H1 (cell line): ENCODE measurements at regions not wholly inside any gene's neighbourhood (a gene's known extent, or its start where the extent isn't known, plus 50 kb on each side); places are given as distances from the start of the nearest gene placed in this dataset.

Experiments
- CTCF ChIA-PET: fragments of 300-600 bp; sonication (Branson Sonifier 250); formaldehyde crosslinking; loops from one replicate; lab custom pipeline; 2021; ENCODE audit not compliant: partially characterized antibody; lab: Charles Lee
- POLR2A ChIA-PET: fragments of 300-600 bp; sonication (Branson Sonifier 250); formaldehyde crosslinking; loops from one replicate; lab custom pipeline; 2021; ENCODE audit warnings: inconsistent platforms; ENCODE audit not compliant: partially characterized antibody; lab: Charles Lee
- DNase-seq, 2 experiments: peaks; one replicate each; pipeline versions ENCODE4 v3.0.0 to v3.0.0-alpha.2; 2010 to 2022; ENCODE audit warnings: low spot score in 2 of 2, low read depth in 1 of 2, mixed read lengths in 1 of 2
- FAIRE-seq: peaks from 2 replicates; lab custom pipeline; 2011; peaks lifted over from hg19 to GRCh38; lab: Jason Lieb, UNC
- H2AFZ ChIP-seq: 2 replicates; pipeline ENCODE4 v1.8.1; 2012; ENCODE audit warnings: low read length, inconsistent platforms
- H2AK5ac ChIP-seq: 2 replicates; pipeline ENCODE4 v1.6.1; 2013; ENCODE audit warnings: low read depth, low read length
- H2BK120ac ChIP-seq: replicated peaks from 2 replicates; pipeline ENCODE3; 2013; ENCODE audit warnings: low read depth, low read length, inconsistent platforms
- H2BK12ac ChIP-seq: 2 replicates; pipeline ENCODE4 v1.6.1; 2013; ENCODE audit warnings: low read depth, low read length
- H2BK15ac ChIP-seq: 2 replicates; pipeline ENCODE4 v1.6.1; 2013; ENCODE audit warnings: low read length
- H2BK20ac ChIP-seq: 2 replicates; pipeline ENCODE4 v1.6.1; 2013; ENCODE audit warnings: low read length
- H2BK5ac ChIP-seq: 2 replicates; pipeline ENCODE4 v1.6.1; 2013; ENCODE audit warnings: low read depth, low read length
- H3K14ac ChIP-seq: 2 replicates; pipeline ENCODE4 v1.6.1; 2013; ENCODE audit warnings: inconsistent platforms; ENCODE audit not compliant: insufficient read length
- H3K18ac ChIP-seq: 2 replicates; pipeline ENCODE4 v1.6.1; 2013; ENCODE audit warnings: low read length; ENCODE audit errors: extremely low read depth
- H3K23ac ChIP-seq: 2 replicates; pipeline ENCODE4 v1.6.1; 2013; ENCODE audit warnings: inconsistent platforms; ENCODE audit not compliant: insufficient read length
- H3K23me2 ChIP-seq: 2 replicates; pipeline ENCODE4 v1.6.1; 2013; ENCODE audit warnings: low read depth, low read length
- H3K27ac ChIP-seq: 2 replicates; pipeline ENCODE4 v1.6.1; 2011; ENCODE audit warnings: low read depth, low read length, inconsistent platforms
- H3K27me3 ChIP-seq, 4 experiments: replicated peaks in 1 of 4; 1 replicate in 1 of 4; 2 replicates in 3 of 4; pipeline versions ENCODE4 v1.6.1 to v1.8.1; 2011 to 2013; ENCODE audit warnings: low read length in 3 of 4, mild to moderate bottlenecking in 3 of 4, inconsistent platforms in 2 of 4, mixed read lengths in 2 of 4, moderate library complexity in 1 of 4; ENCODE audit not compliant: control insufficient read depth in 3 of 4, insufficient read depth in 3 of 4; ENCODE audit errors: extremely low read depth in 1 of 4
- H3K36me3 ChIP-seq, 4 experiments: 2 replicates each; pipeline versions ENCODE4 v1.6.1 to v1.8.1; 2011 to 2013; ENCODE audit warnings: mild to moderate bottlenecking in 4 of 4, low read length in 3 of 4, moderate library complexity in 2 of 4, control low read depth in 1 of 4, inconsistent platforms in 1 of 4; ENCODE audit not compliant: insufficient read depth in 4 of 4, control insufficient read depth in 2 of 4
- H3K4ac ChIP-seq: replicated peaks from 2 replicates; pipeline ENCODE3; 2013; ENCODE audit warnings: low read length, low read depth, mixed read lengths, inconsistent platforms; ENCODE audit not compliant: insufficient read length
- H3K4me1 ChIP-seq, 4 experiments: replicated peaks in 1 of 4; 1 replicate in 1 of 4; 2 replicates in 3 of 4; pipeline versions ENCODE4 v1.6.1 to v1.8.1; 2011 to 2013; ENCODE audit warnings: low read length in 3 of 4, inconsistent platforms in 2 of 4, mixed read lengths in 1 of 4; ENCODE audit not compliant: insufficient read depth in 4 of 4, control insufficient read depth in 3 of 4
- H3K4me2 ChIP-seq, 2 experiments: 2 replicates each; pipeline versions ENCODE4 v1.6.1 to v1.8.1; 2011 to 2013; ENCODE audit warnings: low read depth in 2 of 2, low read length in 2 of 2, control low read depth in 1 of 2, inconsistent platforms in 1 of 2, mild to moderate bottlenecking in 1 of 2; ENCODE audit not compliant: insufficient read depth in 1 of 2
- H3K4me3 ChIP-seq, 4 experiments: fragments of 200-600, 300-600 bp in 1 of 4; sonication (generic), shearing (Covaris generic), sonication (Bioruptor Twin) in 1 of 4; 2 replicates each; pipeline versions ENCODE4 v1.5.1 to v1.8.1; 2011 to 2016; ENCODE audit warnings: low read length in 4 of 4, low read depth in 3 of 4, control low read depth in 2 of 4, inconsistent platforms in 2 of 4, mild to moderate bottlenecking in 2 of 4, mixed read lengths in 1 of 4, moderate library complexity in 1 of 4; ENCODE audit not compliant: insufficient read depth in 2 of 4; ENCODE audit errors: extremely low read depth in 1 of 4
- H3K56ac ChIP-seq: replicated peaks from 2 replicates; pipeline ENCODE3; 2013; ENCODE audit warnings: low read depth, mild to moderate bottlenecking, mixed read lengths, low read length, inconsistent platforms; ENCODE audit not compliant: insufficient read length
- H3K79me1 ChIP-seq: 2 replicates; pipeline ENCODE4 v1.6.1; 2013; ENCODE audit warnings: low read depth, low read length, control low read depth
- H3K79me2 ChIP-seq, 2 experiments: 2 replicates each; pipeline versions ENCODE4 v1.6.1 to v1.8.1; 2012 to 2013; ENCODE audit warnings: low read length in 2 of 2, mild to moderate bottlenecking in 2 of 2, inconsistent platforms in 1 of 2; ENCODE audit not compliant: insufficient read depth in 2 of 2, control insufficient read depth in 1 of 2
- H3K9ac ChIP-seq, 4 experiments: replicated peaks in 1 of 4; 1 replicate in 1 of 4; 2 replicates in 3 of 4; pipeline versions ENCODE4 v1.6.1 to v1.8.1; 2011 to 2013; ENCODE audit warnings: low read depth in 3 of 4, low read length in 3 of 4, control low read depth in 2 of 4, mild to moderate bottlenecking in 2 of 4, moderate library complexity in 2 of 4, inconsistent platforms in 1 of 4; ENCODE audit errors: extremely low read depth in 1 of 4
- H3K9me3 ChIP-seq, 2 experiments: 2 replicates each; pipeline versions ENCODE4 v1.6.1 to v1.8.1; 2012 to 2013; ENCODE audit warnings: mild to moderate bottlenecking in 2 of 2, moderate library complexity in 2 of 2, control low read depth in 1 of 2, inconsistent platforms in 1 of 2, low read depth in 1 of 2, low read length in 1 of 2, mixed read lengths in 1 of 2; ENCODE audit not compliant: insufficient read depth in 2 of 2
- H4K20me1 ChIP-seq, 2 experiments: replicated peaks in 1 of 2; 2 replicates each; pipeline versions ENCODE3 to v1.8.1; 2011 to 2013; ENCODE audit warnings: inconsistent platforms in 2 of 2, low read length in 2 of 2, mild to moderate bottlenecking in 1 of 2; ENCODE audit not compliant: insufficient read depth in 2 of 2, control insufficient read depth in 1 of 2
- H4K5ac ChIP-seq: 2 replicates; pipeline ENCODE4 v1.6.1; 2013; ENCODE audit warnings: low read length, low read depth, mixed read lengths, inconsistent platforms; ENCODE audit not compliant: insufficient read length
- H4K8ac ChIP-seq: 2 replicates; pipeline ENCODE4 v1.8.0; 2013; ENCODE audit warnings: mild to moderate bottlenecking, moderate library complexity, low read length, inconsistent platforms; ENCODE audit not compliant: insufficient read depth; ENCODE audit errors: extremely low read depth
- H4K91ac ChIP-seq: replicated peaks from 2 replicates; pipeline ENCODE3; 2013; ENCODE audit warnings: low read length, mixed read lengths, inconsistent platforms; ENCODE audit not compliant: insufficient read length
- ATF2 ChIP-seq: IDR thresholded peaks from 2 replicates; pipeline ENCODE4 v1.6.1; 2012; ENCODE audit warnings: low read length, inconsistent platforms
- BACH1 ChIP-seq: IDR thresholded peaks from 2 replicates; pipeline ENCODE4 v1.6.1; 2012; ENCODE audit warnings: low read length, improper control_type of control experiment
- CBX5 ChIP-seq: fragments of 300-800, 300-1000 bp; sonication (generic); IDR thresholded peaks from 2 replicates; pipeline ENCODE4 v1.7.1; 2016; ENCODE audit warnings: antibody characterized with exemption, low read length, low read depth
- CTBP2 ChIP-seq: IDR thresholded peaks from 2 replicates; pipeline ENCODE4 v1.7.0; 2011; ENCODE audit warnings: borderline replicate concordance, mild to moderate bottlenecking, moderate library complexity, mixed read lengths, low read length; ENCODE audit not compliant: insufficient read depth, insufficient read length
- HDAC2 ChIP-seq, 2 experiments: fragments of 300-600 bp in 1 of 2; sonication (generic) in 1 of 2; IDR thresholded peaks; 2 replicates each; pipeline ENCODE4 v1.6.1; 2011 to 2012; ENCODE audit warnings: low read depth in 2 of 2, low read length in 2 of 2, mild to moderate bottlenecking in 2 of 2, moderate library complexity in 2 of 2, borderline replicate concordance in 1 of 2, inconsistent platforms in 1 of 2
- MAX ChIP-seq: IDR thresholded peaks from 2 replicates; pipeline ENCODE4 v1.6.1; 2012; ENCODE audit warnings: inconsistent platforms
- RAD21 ChIP-seq, 2 experiments: IDR thresholded peaks in 1 of 2; conservative IDR thresholded peaks in 1 of 2; 2 replicates each; pipeline ENCODE4 v1.6.1; 2011; ENCODE audit warnings: low read depth in 2 of 2, low read length in 2 of 2, improper control_type of control experiment in 1 of 2, inconsistent platforms in 1 of 2, mild to moderate bottlenecking in 1 of 2, moderate library complexity in 1 of 2
- SIN3A ChIP-seq, 2 experiments: IDR thresholded peaks in 1 of 2; conservative IDR thresholded peaks in 1 of 2; 2 replicates each; pipeline ENCODE4 v1.6.1; 2011 to 2012; ENCODE audit warnings: low read length in 2 of 2, improper control_type of control experiment in 1 of 2, low read depth in 1 of 2, mild to moderate bottlenecking in 1 of 2
- SIX5 ChIP-seq: IDR thresholded peaks from 2 replicates; pipeline ENCODE4 v1.6.1; 2011; ENCODE audit warnings: mild to moderate bottlenecking, low read depth, low read length
- SRF ChIP-seq: IDR thresholded peaks from 2 replicates; pipeline ENCODE4 v1.6.1; 2011; ENCODE audit warnings: mild to moderate bottlenecking, low read depth, low read length, moderate library complexity
- WGBS, 2 experiments: shearing (Covaris generic) in 1 of 2; methylation state at CpG; one replicate each; pipeline versions ENCODE4 v1.1.6 to v1.1.7; 2013 to 2015; ENCODE audit warnings: low lambda C conversion rate in 2 of 2, mixed read lengths in 2 of 2, inconsistent platforms in 1 of 2, low coverage in 1 of 2, missing lambda C conversion rate in 1 of 2; ENCODE audit not compliant: insufficient replicate concordance in 2 of 2, insufficient coverage in 1 of 2, insufficient read length in 1 of 2; ENCODE audit errors: extremely low coverage in 1 of 2, missing lambda C conversion rate in 1 of 2; 5-methylcytosine and 5-hydroxymethylcytosine counted together

- Histone ChIP-seq H3K27ac (no peak overlapping the region), H4K91ac (no peak overlapping the region), H3K56ac (peak overlapping the region; percentile 62), H2BK12ac (peak overlapping the region; percentile 85), H3K23me2 (peaks cover 11% of the 10 kb centered on the region), H2BK120ac (no peak overlapping the region), H3K9me3 (no peaks in the 10 kb centered on the region), H4K20me1 (peaks cover 0 to 1% of the 10 kb centered on the region in 2 experiments), H3K18ac (0 out of 2 replicates have a peak overlapping the region, but pooled peaks have one; percentile 10), H3K4ac (no peak overlapping the region), H2BK5ac (peak overlapping the region; percentile 36; the same call in 1 of the 2 replicates), H4K5ac (no peak overlapping the region), H3K36me3 (no peaks in the 10 kb centered on the region), H2AK5ac (no peak overlapping the region), H3K14ac (no peak overlapping the region), H4K8ac (no peak overlapping the region), H3K4me3 (peak overlapping the region; percentile 74 to 82 (median 79)), H3K27me3 (no peaks in the 10 kb centered on the region), H3K4me2 (peak overlapping the region; percentile 77 to 98), H3K9ac (peak overlapping the region in 3 of 4 experiments; percentile 26 to 70 (median 35); a peak in 5 of 7 replicates), H3K79me2 (peaks cover 0 to 31% of the 10 kb centered on the region in 2 experiments; a peak in 2 of 4 replicates), H3K4me1 (peaks cover 5 to 18% (median 14%) of the 10 kb centered on the region in 4 experiments; a peak in 6 of 7 replicates), H2AFZ (0 out of 2 replicates have a peak overlapping the region, but pooled peaks have one; percentile 4), H2BK20ac (no peak overlapping the region), H3K79me1 (no peaks in the 10 kb centered on the region), H3K23ac (no peak overlapping the region), H2BK15ac (no peak overlapping the region)
- CTCF ChIA-PET, result interaction anchor here (0.6 to 7.1 kb wide), 53 partner anchors 9 to 257 kb away, joined by 3 to 71 read pairs (median 4); partner anchors contain the start of gene DST
- POLR2A ChIA-PET, result interaction anchor here (0.5 to 2.9 kb wide), 13 partner anchors 10 to 371 kb away, joined by 3 to 15 read pairs (median 3); partner anchors contain the start of genes BEND6 and RAB23
- no peak for DNase-seq
- WGBS, 2 experiments, result 7% methylated on average over 9 of the region's 9 CpGs; no CpG with 5 or more reads in 1 of the 2 experiments
- FAIRE-seq, result no peak
- TF ChIP-seq SRF (no peak), CTBP2 (peak; percentile 98), ATF2 (no peak), MAX (no peak), SIX5 (no peak), SIN3A (conservative IDR thresholded peaks at IDR 0.05 in 1 of 2, IDR thresholded peaks at IDR 0.05 in 1 of 2; ENCODE audit: low read depth in 1 of 2, low read length in 2 of 2) (0 out of 4 replicates have a peak, but pooled peaks of 1 of the 2 experiments have one; percentile 61), CBX5 (no peak), BACH1 (no peak), RAD21 (IDR thresholded peaks at IDR 0.05 in 1 of 2, conservative IDR thresholded peaks at IDR 0.05 in 1 of 2; ENCODE audit: low read depth in 2 of 2, low read length in 2 of 2) (no peak), HDAC2 (IDR thresholded peaks at IDR 0.05; ENCODE audit: borderline replicate concordance in 1 of 2, low read depth in 2 of 2, low read length in 2 of 2) (no peak)
Measured at GRCh38 chr6:56851074-56851473, 103.8 kb upstream of the BEND6 start.
